ENCODE measurements at regions not wholly inside any gene's neighbourhood (a gene's known extent, or its start where the extent isn't known, plus 50 kb on each side); places are given as distances from the start of the nearest gene placed in this dataset.
"Not testable (repeated sequence)": the region's sequence is repeated elsewhere in the genome, so short reads cannot be mapped to it uniquely, and the experiment has no call there.

DNA sequence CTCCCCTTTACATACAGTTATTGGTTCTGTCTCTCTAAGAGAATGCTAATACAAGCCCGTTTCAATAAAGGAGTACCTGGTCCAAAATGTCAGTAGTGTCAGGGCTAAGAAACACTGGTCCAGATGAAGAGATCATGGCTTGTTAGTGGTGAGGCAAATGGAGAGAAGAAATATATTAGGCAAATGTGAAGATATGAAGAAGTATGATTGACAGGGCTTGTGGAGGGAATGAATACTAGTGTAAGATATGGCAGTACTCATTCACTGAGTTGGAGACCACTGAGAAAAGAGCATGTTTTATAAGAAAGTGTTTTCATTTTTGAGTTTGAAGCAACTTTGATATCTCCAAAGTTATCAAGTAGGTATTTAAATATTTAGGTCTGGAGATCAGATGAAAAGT, 290.5 kb upstream of the MEF2C start:
- DNase-seq (ENCODE audit: low read depth), result no peak
- TF ChIP-seq, protein P1, sequence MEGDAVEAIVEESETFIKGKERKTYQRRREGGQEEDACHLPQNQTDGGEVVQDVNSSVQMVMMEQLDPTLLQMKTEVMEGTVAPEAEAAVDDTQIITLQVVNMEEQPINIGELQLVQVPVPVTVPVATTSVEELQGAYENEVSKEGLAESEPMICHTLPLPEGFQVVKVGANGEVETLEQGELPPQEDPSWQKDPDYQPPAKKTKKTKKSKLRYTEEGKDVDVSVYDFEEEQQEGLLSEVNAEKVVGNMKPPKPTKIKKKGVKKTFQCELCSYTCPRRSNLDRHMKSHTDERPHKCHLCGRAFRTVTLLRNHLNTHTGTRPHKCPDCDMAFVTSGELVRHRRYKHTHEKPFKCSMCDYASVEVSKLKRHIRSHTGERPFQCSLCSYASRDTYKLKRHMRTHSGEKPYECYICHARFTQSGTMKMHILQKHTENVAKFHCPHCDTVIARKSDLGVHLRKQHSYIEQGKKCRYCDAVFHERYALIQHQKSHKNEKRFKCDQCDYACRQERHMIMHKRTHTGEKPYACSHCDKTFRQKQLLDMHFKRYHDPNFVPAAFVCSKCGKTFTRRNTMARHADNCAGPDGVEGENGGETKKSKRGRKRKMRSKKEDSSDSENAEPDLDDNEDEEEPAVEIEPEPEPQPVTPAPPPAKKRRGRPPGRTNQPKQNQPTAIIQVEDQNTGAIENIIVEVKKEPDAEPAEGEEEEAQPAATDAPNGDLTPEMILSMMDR (IDR thresholded peaks at IDR 0.05; ENCODE audit: control insufficient read depth, insufficient read depth, low read depth, low read length, missing control alignments), result no peak
- H3K4me3 ChIP-seq (ENCODE audit: control insufficient read depth, low read depth, low read length), result no peak overlapping the region

GRCh38 chr5:89168766-89169165, 285.8 kb upstream of the MEF2C start:
- no peak for DNase-seq (ENCODE audit: low read depth)
- TF ChIP-seq, protein P1 (IDR thresholded peaks at IDR 0.05; ENCODE audit: control insufficient read depth, insufficient read depth, low read depth, low read length, missing control alignments), result no peak
- no peak overlapping the region for H3K4me3 ChIP-seq (ENCODE audit: control insufficient read depth, low read depth, low read length)

- not testable (repeated sequence) for DNase-seq (ENCODE audit: low read depth); H3K4me3 ChIP-seq (ENCODE audit: control insufficient read depth, low read depth, low read length)
Measured at GRCh38 chr5:89164703-89165102, 281.7 kb upstream of the MEF2C start.

DNA sequence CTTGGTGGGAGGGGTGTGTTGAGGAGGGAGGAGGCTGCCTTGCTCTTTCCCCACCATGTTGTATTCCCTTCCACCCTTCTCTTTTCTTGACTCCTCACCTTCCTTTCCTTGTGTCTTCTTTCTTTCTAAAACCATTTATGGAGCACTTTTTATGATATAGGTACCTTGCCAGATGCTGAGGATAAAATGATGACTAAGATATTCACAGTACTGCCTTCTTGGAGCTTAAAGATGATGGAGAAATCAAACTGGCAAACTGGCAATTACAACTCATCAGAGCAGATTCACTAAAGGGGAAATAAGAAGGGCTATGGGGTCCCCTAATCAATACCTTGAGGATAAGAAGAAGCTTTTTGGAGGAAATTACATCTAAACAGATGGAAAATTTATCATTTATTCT, 273.2 kb upstream of the MEF2C start:
- no peak overlapping the region for H3K4me3 ChIP-seq (ENCODE audit: control insufficient read depth, low read depth, low read length)
- TF ChIP-seq, protein P1 (IDR thresholded peaks at IDR 0.05; ENCODE audit: control insufficient read depth, insufficient read depth, low read depth, low read length, missing control alignments), result no peak
- DNase-seq (ENCODE audit: low read depth), result no peak

- TF ChIP-seq, protein P1 (IDR thresholded peaks at IDR 0.05; ENCODE audit: control insufficient read depth, insufficient read depth, low read depth, low read length, missing control alignments), result no peak
- H3K4me3 ChIP-seq (ENCODE audit: control insufficient read depth, low read depth, low read length), result no peak overlapping the region
- DNase-seq (ENCODE audit: low read depth), result no peak
Measured at GRCh38 chr5:89147031-89147430, 264.0 kb upstream of the MEF2C start.

- no peak overlapping the region for H3K4me3 ChIP-seq (ENCODE audit: control insufficient read depth, low read depth, low read length)
- TF ChIP-seq, protein P1 (IDR thresholded peaks at IDR 0.05; ENCODE audit: control insufficient read depth, insufficient read depth, low read depth, low read length, missing control alignments), result no peak
- no peak for DNase-seq (ENCODE audit: low read depth)
Measured at GRCh38 chr5:89137148-89137547, 254.2 kb upstream of the MEF2C start.

DNA sequence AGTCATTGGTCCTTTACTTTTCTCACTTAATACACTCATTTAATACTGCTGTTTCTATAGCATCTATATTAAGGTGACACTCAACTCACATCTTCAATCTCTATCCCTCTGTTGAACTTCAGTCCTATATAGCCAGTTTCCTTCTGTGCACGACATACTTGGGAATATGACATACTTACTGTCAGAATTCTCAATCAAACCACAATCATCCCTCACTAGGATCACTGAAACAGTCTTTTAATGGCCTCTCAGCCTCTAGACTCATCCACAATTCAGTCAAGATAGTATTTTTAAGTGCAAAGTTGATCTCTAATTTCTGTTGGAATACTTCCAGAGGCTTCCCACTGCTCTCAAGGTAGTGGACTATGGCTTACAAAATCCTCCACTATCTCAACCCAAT, 251.0 kb upstream of the MEF2C start:
- no peak overlapping the region for H3K4me3 ChIP-seq (ENCODE audit: control insufficient read depth, low read depth, low read length)
- TF ChIP-seq, protein P1 (IDR thresholded peaks at IDR 0.05; ENCODE audit: control insufficient read depth, insufficient read depth, low read depth, low read length, missing control alignments), result no peak
- no peak for DNase-seq (ENCODE audit: low read depth)

All from AG09309 (cell line).